ENCODE measurements at regions not wholly inside any gene's neighbourhood (a gene's known extent, or its start where the extent isn't known, plus 50 kb on each side); places are given as distances from the start of the nearest gene placed in this dataset.

- no peaks in the 10 kb centered on the region for H3K36me3 ChIP-seq
- H3K4me3 ChIP-seq = no peak overlapping the region
- H3K4me1 ChIP-seq = no peaks in the 10 kb centered on the region
- no peak overlapping the region for H3K27ac ChIP-seq
- TF ChIP-seq POLR2A (IDR thresholded peaks at IDR 0.05) = no peak
- TF ChIP-seq, protein P1, sequence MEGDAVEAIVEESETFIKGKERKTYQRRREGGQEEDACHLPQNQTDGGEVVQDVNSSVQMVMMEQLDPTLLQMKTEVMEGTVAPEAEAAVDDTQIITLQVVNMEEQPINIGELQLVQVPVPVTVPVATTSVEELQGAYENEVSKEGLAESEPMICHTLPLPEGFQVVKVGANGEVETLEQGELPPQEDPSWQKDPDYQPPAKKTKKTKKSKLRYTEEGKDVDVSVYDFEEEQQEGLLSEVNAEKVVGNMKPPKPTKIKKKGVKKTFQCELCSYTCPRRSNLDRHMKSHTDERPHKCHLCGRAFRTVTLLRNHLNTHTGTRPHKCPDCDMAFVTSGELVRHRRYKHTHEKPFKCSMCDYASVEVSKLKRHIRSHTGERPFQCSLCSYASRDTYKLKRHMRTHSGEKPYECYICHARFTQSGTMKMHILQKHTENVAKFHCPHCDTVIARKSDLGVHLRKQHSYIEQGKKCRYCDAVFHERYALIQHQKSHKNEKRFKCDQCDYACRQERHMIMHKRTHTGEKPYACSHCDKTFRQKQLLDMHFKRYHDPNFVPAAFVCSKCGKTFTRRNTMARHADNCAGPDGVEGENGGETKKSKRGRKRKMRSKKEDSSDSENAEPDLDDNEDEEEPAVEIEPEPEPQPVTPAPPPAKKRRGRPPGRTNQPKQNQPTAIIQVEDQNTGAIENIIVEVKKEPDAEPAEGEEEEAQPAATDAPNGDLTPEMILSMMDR (IDR thresholded peaks at IDR 0.05) = no peak
- no peak for DNase-seq
- H3K9me3 ChIP-seq = no peaks in the 10 kb centered on the region
- H3K27me3 ChIP-seq = no peaks in the 10 kb centered on the region
Measured at GRCh38 chr18:39795350-39795749, 2159.7 kb upstream of the PIK3C3 start.

DNA sequence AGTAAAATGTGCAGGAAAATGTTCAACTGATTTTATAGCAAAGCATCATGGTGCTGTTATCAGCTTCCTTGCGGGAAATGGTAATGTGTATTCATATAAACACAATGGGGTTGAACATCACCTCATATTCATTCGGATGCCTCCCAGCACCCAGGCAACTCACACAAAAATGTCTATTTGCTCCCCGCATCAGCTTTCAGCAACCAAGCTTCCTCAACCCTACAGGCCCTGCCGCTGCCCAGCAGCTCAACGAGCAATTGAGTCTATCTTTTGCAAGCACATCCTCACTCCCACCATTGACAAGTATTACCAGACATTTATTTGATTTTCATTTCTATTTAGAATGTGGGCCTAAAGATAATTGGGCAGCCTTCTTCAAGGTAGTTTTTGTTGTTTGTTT is 2161.4 kb upstream of the PIK3C3 start:
- no peak overlapping the region for H3K4me3 ChIP-seq
- no peaks in the 10 kb centered on the region for H3K9me3 ChIP-seq
- no peak overlapping the region for H3K27ac ChIP-seq
- no peaks in the 10 kb centered on the region for H3K36me3 ChIP-seq
- no peaks in the 10 kb centered on the region for H3K27me3 ChIP-seq
- TF ChIP-seq, protein P1 (IDR thresholded peaks at IDR 0.05) = no peak
- no peak for TF ChIP-seq POLR2A (IDR thresholded peaks at IDR 0.05)
- no peaks in the 10 kb centered on the region for H3K4me1 ChIP-seq
- DNase-seq = no peak

DNA sequence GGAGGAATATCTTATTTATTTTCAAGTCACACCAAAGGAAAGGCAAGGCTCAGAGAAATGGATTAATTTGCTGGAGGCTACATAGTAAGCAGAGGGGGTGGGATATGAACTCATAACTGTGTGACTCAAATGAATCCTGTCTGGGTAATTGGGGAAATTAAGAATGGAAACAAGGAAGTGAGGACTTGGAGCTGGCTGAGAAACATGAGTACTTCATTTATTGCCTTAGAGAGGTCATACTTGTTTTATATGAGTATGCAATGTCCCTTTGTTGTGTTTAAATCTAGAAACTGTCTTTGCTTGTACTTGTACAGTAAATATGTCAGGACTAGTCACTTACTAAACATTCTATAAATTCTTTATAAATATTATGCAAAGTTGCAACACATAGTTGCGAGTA is 2166.7 kb upstream of the PIK3C3 start:
- Histone ChIP-seq H3K9me3 (no peaks in the 10 kb centered on the region), H3K4me1 (no peaks in the 10 kb centered on the region), H3K4me3 (no peak overlapping the region), H3K36me3 (no peaks in the 10 kb centered on the region), H3K27me3 (no peaks in the 10 kb centered on the region), H3K27ac (no peak overlapping the region)
- no peak for TF ChIP-seq POLR2A (IDR thresholded peaks at IDR 0.05)
- TF ChIP-seq, protein P1 (IDR thresholded peaks at IDR 0.05) = no peak
- no peak for DNase-seq

- TF ChIP-seq POLR2A (IDR thresholded peaks at IDR 0.05) = no peak
- TF ChIP-seq, protein P1 (IDR thresholded peaks at IDR 0.05) = no peak
- Histone ChIP-seq H3K36me3 (no peaks in the 10 kb centered on the region), H3K4me1 (no peaks in the 10 kb centered on the region), H3K27me3 (no peaks in the 10 kb centered on the region), H3K27ac (no peak overlapping the region), H3K9me3 (no peaks in the 10 kb centered on the region), H3K4me3 (no peak overlapping the region)
- DNase-seq = no peak
Measured at GRCh38 chr18:39786477-39786876, 2168.6 kb upstream of the PIK3C3 start.

- Histone ChIP-seq H3K9me3 (no peaks in the 10 kb centered on the region), H3K27me3 (no peaks in the 10 kb centered on the region), H3K36me3 (no peaks in the 10 kb centered on the region), H3K27ac (no peak overlapping the region), H3K4me3 (no peak overlapping the region), H3K4me1 (no peaks in the 10 kb centered on the region)
- no peak for DNase-seq
- TF ChIP-seq, protein P1 (IDR thresholded peaks at IDR 0.05) = no peak
- TF ChIP-seq POLR2A (IDR thresholded peaks at IDR 0.05) = no peak
Measured at GRCh38 chr18:39784541-39784940, 2170.5 kb upstream of the PIK3C3 start.

- TF ChIP-seq POLR2A (IDR thresholded peaks at IDR 0.05) = no peak
- TF ChIP-seq, protein P1 (IDR thresholded peaks at IDR 0.05) = no peak
- Histone ChIP-seq H3K4me3 (no peak overlapping the region), H3K27ac (no peak overlapping the region), H3K36me3 (no peaks in the 10 kb centered on the region), H3K27me3 (no peaks in the 10 kb centered on the region), H3K4me1 (no peaks in the 10 kb centered on the region), H3K9me3 (no peaks in the 10 kb centered on the region)
- no peak for DNase-seq
Measured at GRCh38 chr18:39781565-39781964, 2173.5 kb upstream of the PIK3C3 start.

Measured in Peyer's patch (tissue), 4 donors.